ENCODE measurements at regions not wholly inside any gene's neighbourhood (a gene's known extent, or its start where the extent isn't known, plus 50 kb on each side); places are given as distances from the start of the nearest gene placed in this dataset.

DNA sequence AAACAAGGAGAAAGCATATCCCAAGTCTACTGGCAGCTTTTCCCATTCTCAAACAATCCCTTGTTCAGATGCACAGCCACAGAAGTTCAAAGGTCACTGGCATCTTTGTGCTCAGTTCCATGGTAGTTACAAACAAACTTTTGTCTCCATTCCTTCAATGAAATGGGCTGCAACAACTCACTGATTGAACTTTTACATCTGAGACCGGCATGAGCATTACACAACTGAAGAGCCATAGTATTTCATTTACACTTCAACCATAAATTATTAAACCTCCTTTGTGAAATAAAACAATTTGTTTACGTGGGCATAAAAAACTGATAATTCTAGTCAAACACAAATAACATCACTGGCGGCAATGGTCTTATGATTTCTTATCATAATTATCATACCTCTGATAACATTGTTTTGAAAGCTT, 67.8 kb upstream of the ARHGAP32 start:
- TF ChIP-seq, protein P1, sequence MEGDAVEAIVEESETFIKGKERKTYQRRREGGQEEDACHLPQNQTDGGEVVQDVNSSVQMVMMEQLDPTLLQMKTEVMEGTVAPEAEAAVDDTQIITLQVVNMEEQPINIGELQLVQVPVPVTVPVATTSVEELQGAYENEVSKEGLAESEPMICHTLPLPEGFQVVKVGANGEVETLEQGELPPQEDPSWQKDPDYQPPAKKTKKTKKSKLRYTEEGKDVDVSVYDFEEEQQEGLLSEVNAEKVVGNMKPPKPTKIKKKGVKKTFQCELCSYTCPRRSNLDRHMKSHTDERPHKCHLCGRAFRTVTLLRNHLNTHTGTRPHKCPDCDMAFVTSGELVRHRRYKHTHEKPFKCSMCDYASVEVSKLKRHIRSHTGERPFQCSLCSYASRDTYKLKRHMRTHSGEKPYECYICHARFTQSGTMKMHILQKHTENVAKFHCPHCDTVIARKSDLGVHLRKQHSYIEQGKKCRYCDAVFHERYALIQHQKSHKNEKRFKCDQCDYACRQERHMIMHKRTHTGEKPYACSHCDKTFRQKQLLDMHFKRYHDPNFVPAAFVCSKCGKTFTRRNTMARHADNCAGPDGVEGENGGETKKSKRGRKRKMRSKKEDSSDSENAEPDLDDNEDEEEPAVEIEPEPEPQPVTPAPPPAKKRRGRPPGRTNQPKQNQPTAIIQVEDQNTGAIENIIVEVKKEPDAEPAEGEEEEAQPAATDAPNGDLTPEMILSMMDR (IDR thresholded peaks at IDR 0.05): no peak
- TF ChIP-seq POLR2A (IDR thresholded peaks at IDR 0.05) (no peak), EP300 (IDR thresholded peaks at IDR 0.05) (no peak), POLR2AphosphoS5 (IDR thresholded peaks at IDR 0.05) (no peak)
